GM21367 (cell line): ENCODE measurements at regions not wholly inside any gene's neighbourhood (a gene's known extent, or its start where the extent isn't known, plus 50 kb on each side); places are given as distances from the start of the nearest gene placed in this dataset.

Source experiments
- ATAC-seq: cut with Tn5 transposase; IDR thresholded peaks from one replicate; pipeline ENCODE4 v1.9.1; 2021; ENCODE audit not compliant: unreplicated experiment

GRCh38 chr4:106773076-106773905 is 262.8 kb downstream of the DKK2 start:
- ATAC-seq: no peak

GRCh38 chr4:106767991-106768390 is 268.1 kb downstream of the DKK2 start:
- no peak for ATAC-seq

GRCh38 chr4:106766519-106766918 is 269.6 kb downstream of the DKK2 start:
- ATAC-seq: no peak

- ATAC-seq: no peak
Observed at GRCh38 chr4:106764774-106765173, 271.3 kb downstream of the DKK2 start.

- no peak for ATAC-seq
Observed at GRCh38 chr4:106762666-106763443, 273.3 kb downstream of the DKK2 start.

- ATAC-seq: no peak
Observed at GRCh38 chr4:106753426-106753825, 282.7 kb downstream of the DKK2 start.

- no peak for ATAC-seq
Observed at GRCh38 chr4:106746451-106746850, 289.7 kb downstream of the DKK2 start.

- no peak for ATAC-seq
Observed at GRCh38 chr4:106738121-106738520, 298.0 kb downstream of the DKK2 start.

- ATAC-seq: no peak
Observed at GRCh38 chr4:106718548-106718947, 317.6 kb downstream of the DKK2 start.

- ATAC-seq: no peak
Observed at GRCh38 chr4:106717091-106717490, 319.0 kb downstream of the DKK2 start.

GRCh38 chr4:106715825-106716224 is 320.3 kb downstream of the DKK2 start:
- no peak for ATAC-seq

- ATAC-seq: no peak
Observed at GRCh38 chr4:106708464-106708816, 327.7 kb downstream of the DKK2 start.

GRCh38 chr4:106707776-106708463 is 328.2 kb downstream of the DKK2 start:
- ATAC-seq: no peak

- ATAC-seq: no peak
Observed at GRCh38 chr4:106704253-106704870, 331.8 kb downstream of the DKK2 start.

- ATAC-seq: no peak
Observed at GRCh38 chr4:106700321-106700720, 331.7 kb upstream of the GIMD1 start.

- ATAC-seq: no peak
Observed at GRCh38 chr4:106698621-106699195, 330.1 kb upstream of the GIMD1 start.

- ATAC-seq: no peak
Observed at GRCh38 chr4:106695501-106696262, 327.1 kb upstream of the GIMD1 start.

GRCh38 chr4:106694232-106694631 is 325.7 kb upstream of the GIMD1 start:
- no peak for ATAC-seq

- ATAC-seq: no peak
Observed at GRCh38 chr4:106691749-106692148, 323.2 kb upstream of the GIMD1 start.

GRCh38 chr4:106690487-106690886 is 321.9 kb upstream of the GIMD1 start:
- ATAC-seq: no peak
